T-helper 22 cell (primary cell): ENCODE measurements at regions not wholly inside any gene's neighbourhood (a gene's known extent, or its start where the extent isn't known, plus 50 kb on each side); places are given as distances from the start of the nearest gene placed in this dataset.

Experiments
- DNase-seq: peaks from one replicate; pipeline ENCODE4 v3.0.0-alpha.2; 2020; ENCODE audit warnings: low read depth

GRCh38 chr17:14474591-14474990 lies 173.7 kb downstream of the HS3ST3B1 start:
- no peak for DNase-seq

GRCh38 chr17:14471052-14471451 lies 170.2 kb downstream of the HS3ST3B1 start:
- no peak for DNase-seq

- DNase-seq: no peak
Observed at GRCh38 chr17:14470417-14470816, 169.5 kb downstream of the HS3ST3B1 start.

- DNase-seq: no peak
Observed at GRCh38 chr17:14469971-14470370, 169.1 kb downstream of the HS3ST3B1 start.

GRCh38 chr17:14468858-14469257 lies 168.0 kb downstream of the HS3ST3B1 start:
- DNase-seq: no peak

- no peak for DNase-seq
Observed at GRCh38 chr17:14461227-14461548, 160.3 kb downstream of the HS3ST3B1 start.

GRCh38 chr17:14460516-14461226 lies 159.8 kb downstream of the HS3ST3B1 start:
- no peak for DNase-seq

GRCh38 chr17:14459955-14460354 lies 159.1 kb downstream of the HS3ST3B1 start:
- DNase-seq: no peak

GRCh38 chr17:14458724-14459123 lies 157.8 kb downstream of the HS3ST3B1 start:
- no peak for DNase-seq

- no peak for DNase-seq
Observed at GRCh38 chr17:14454746-14455145, 153.9 kb downstream of the HS3ST3B1 start.

- DNase-seq: no peak
Observed at GRCh38 chr17:14452856-14453255, 152.0 kb downstream of the HS3ST3B1 start.

- DNase-seq: no peak
Observed at GRCh38 chr17:14451729-14452191, 150.9 kb downstream of the HS3ST3B1 start.

- DNase-seq: no peak
Observed at GRCh38 chr17:14448818-14449217, 147.9 kb downstream of the HS3ST3B1 start.

- no peak for DNase-seq
Observed at GRCh38 chr17:14446825-14447224, 145.9 kb downstream of the HS3ST3B1 start.

GRCh38 chr17:14444915-14445314 lies 144.0 kb downstream of the HS3ST3B1 start:
- DNase-seq: no peak

GRCh38 chr17:14442798-14443528 lies 142.1 kb downstream of the HS3ST3B1 start:
- DNase-seq: no peak

GRCh38 chr17:14437176-14437575 lies 136.3 kb downstream of the HS3ST3B1 start:
- DNase-seq: no peak

- no peak for DNase-seq
Observed at GRCh38 chr17:14436266-14436665, 135.4 kb downstream of the HS3ST3B1 start.

- DNase-seq: no peak
Observed at GRCh38 chr17:14434506-14434905, 133.6 kb downstream of the HS3ST3B1 start.

- no peak for DNase-seq
Observed at GRCh38 chr17:14432079-14432478, 131.2 kb downstream of the HS3ST3B1 start.

GRCh38 chr17:14429084-14429483 lies 128.2 kb downstream of the HS3ST3B1 start:
- no peak for DNase-seq

GRCh38 chr17:14428648-14429029 lies 127.8 kb downstream of the HS3ST3B1 start:
- no peak for DNase-seq

GRCh38 chr17:14427900-14428647 lies 127.2 kb downstream of the HS3ST3B1 start:
- peak; percentile 11 for DNase-seq
